ENCODE measurements at regions not wholly inside any gene's neighbourhood (a gene's known extent, or its start where the extent isn't known, plus 50 kb on each side); places are given as distances from the start of the nearest gene placed in this dataset.
"Not testable (repeated sequence)": the region's sequence is repeated elsewhere in the genome, so short reads cannot be mapped to it uniquely, and the experiment has no call there.

DNA sequence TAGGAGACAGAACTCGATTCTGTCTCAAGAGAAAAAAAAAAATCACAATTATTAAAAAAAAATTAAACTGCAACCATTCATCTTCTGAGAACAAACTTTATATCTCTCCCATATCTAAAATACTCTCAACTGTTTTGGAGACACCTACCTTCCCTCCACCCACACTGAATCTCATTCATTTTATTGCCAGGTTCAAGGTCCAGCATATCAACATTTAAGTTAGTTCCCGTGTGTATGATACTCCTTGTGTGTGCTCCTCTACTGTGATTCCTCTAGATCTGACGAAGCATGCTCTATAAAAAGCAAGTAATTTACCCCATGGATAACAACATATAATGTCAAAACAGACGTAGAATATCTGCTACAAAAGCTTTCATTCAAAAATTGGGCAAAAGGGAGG is 351.8 kb upstream of the SORCS1 start:
- Histone ChIP-seq H3K27ac (no peak overlapping the region), H3K4me1 (ENCODE audit: low read depth) (no peaks in the 10 kb centered on the region), H3K27me3 (no peaks in the 10 kb centered on the region), H3K4me3 (no peak overlapping the region), H3K36me3 (no peaks in the 10 kb centered on the region), H3K9me3 (ENCODE audit: low read depth) (no peaks in the 10 kb centered on the region)
- no peak for DNase-seq (ENCODE audit: low read depth in 1 of 2, low spot score in 1 of 2)
- TF ChIP-seq CTCF (IDR thresholded peaks at IDR 0.05; ENCODE audit: low read depth, low read length) = no peak

GRCh38 chr10:107504011-107504410 is 339.5 kb upstream of the SORCS1 start:
- H3K9me3 ChIP-seq (ENCODE audit: low read depth); H3K36me3 ChIP-seq; H3K4me3 ChIP-seq; H3K27me3 ChIP-seq; H3K27ac ChIP-seq; DNase-seq (ENCODE audit: low read depth in 1 of 2, low spot score in 1 of 2); H3K4me1 ChIP-seq (ENCODE audit: low read depth): not testable (repeated sequence)

DNA sequence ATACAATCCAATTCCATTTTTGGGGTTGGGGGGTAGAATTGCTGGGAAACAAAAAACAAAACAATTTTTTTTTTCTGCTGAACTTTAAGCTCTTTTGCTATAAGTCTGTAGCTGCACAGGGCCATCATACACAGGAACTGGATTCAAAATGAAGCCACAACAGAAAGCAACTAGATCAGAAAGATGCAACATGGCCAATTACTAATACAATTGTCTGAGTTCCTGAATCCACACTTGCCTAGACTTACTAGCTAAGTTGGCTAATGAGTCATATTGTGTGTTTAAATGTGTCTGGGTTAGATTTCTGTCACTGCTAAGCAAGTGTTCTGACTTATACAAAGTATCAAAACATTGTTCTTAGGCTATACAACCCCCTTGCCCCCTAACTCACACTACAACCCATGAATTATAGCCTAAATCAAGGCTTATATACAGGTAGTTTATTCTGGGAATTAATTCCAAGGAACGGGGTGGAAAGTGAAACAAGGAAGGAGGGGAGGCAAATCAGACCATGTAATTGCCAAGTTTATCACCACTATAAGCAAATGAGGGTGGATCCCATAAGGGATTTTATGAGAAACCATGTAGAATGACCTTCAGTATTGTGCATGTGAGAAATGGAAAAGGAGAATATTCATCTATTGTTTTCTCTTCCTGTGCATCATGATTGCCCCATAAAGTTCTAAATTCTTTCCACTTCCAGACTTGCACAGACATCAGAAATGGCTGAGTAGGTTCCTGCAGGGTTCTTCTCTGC is 337.9 kb upstream of the SORCS1 start:
- no peaks in the 10 kb centered on the region for H3K4me1 ChIP-seq (ENCODE audit: low read depth)
- H3K9me3 ChIP-seq (ENCODE audit: low read depth) = no peaks in the 10 kb centered on the region
- no peak overlapping the region for H3K4me3 ChIP-seq
- no peak for DNase-seq (ENCODE audit: low read depth in 1 of 2, low spot score in 1 of 2)
- no peaks in the 10 kb centered on the region for H3K36me3 ChIP-seq
- H3K27me3 ChIP-seq = no peaks in the 10 kb centered on the region
- TF ChIP-seq CTCF (IDR thresholded peaks at IDR 0.05; ENCODE audit: low read depth, low read length) = no peak
- no peak overlapping the region for H3K27ac ChIP-seq

DNA sequence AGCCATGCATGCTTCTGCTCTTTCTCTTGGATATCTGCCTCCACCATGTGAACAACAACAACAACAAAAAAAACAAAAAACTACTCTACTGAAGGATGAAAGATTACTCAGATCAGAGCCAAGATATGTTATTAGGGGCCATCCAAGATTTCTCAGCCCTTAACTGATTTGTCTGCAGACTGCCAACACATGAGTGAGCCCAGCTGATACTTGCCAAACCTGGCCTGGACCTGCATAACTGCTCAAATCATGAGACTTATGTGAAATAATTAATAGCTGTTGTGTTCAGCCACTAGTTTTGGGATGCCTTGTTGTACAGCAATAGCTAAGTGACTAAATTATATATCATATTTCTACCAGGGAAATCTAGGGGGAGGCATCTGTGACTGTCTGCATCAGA is 334.5 kb upstream of the SORCS1 start:
- Histone ChIP-seq H3K27ac (no peak overlapping the region), H3K9me3 (ENCODE audit: low read depth) (no peaks in the 10 kb centered on the region), H3K4me1 (ENCODE audit: low read depth) (no peaks in the 10 kb centered on the region), H3K27me3 (no peaks in the 10 kb centered on the region), H3K4me3 (no peak overlapping the region), H3K36me3 (no peaks in the 10 kb centered on the region)
- TF ChIP-seq CTCF (IDR thresholded peaks at IDR 0.05; ENCODE audit: low read depth, low read length) = no peak
- DNase-seq (ENCODE audit: low read depth in 1 of 2, low spot score in 1 of 2) = no peak

- DNase-seq (ENCODE audit: low read depth in 1 of 2, low spot score in 1 of 2) = no peak
- H3K36me3 ChIP-seq = no peaks in the 10 kb centered on the region
- H3K4me1 ChIP-seq (ENCODE audit: low read depth) = no peaks in the 10 kb centered on the region
- H3K27me3 ChIP-seq = no peaks in the 10 kb centered on the region
- no peak overlapping the region for H3K4me3 ChIP-seq
- TF ChIP-seq CTCF (IDR thresholded peaks at IDR 0.05; ENCODE audit: low read depth, low read length) = no peak
- no peaks in the 10 kb centered on the region for H3K9me3 ChIP-seq (ENCODE audit: low read depth)
- H3K27ac ChIP-seq = no peak overlapping the region
Observed at GRCh38 chr10:107497024-107497423, 332.5 kb upstream of the SORCS1 start.

GRCh38 chr10:107496594-107496993 is 332.1 kb upstream of the SORCS1 start:
- H3K4me1 ChIP-seq (ENCODE audit: low read depth) = no peaks in the 10 kb centered on the region
- no peak for TF ChIP-seq CTCF (IDR thresholded peaks at IDR 0.05; ENCODE audit: low read depth, low read length)
- no peak overlapping the region for H3K27ac ChIP-seq
- no peak overlapping the region for H3K4me3 ChIP-seq
- no peaks in the 10 kb centered on the region for H3K27me3 ChIP-seq
- no peaks in the 10 kb centered on the region for H3K36me3 ChIP-seq
- H3K9me3 ChIP-seq (ENCODE audit: low read depth) = no peaks in the 10 kb centered on the region
- no peak for DNase-seq (ENCODE audit: low read depth in 1 of 2, low spot score in 1 of 2)
